ENCODE measurements at regions not wholly inside any gene's neighbourhood (a gene's known extent, or its start where the extent isn't known, plus 50 kb on each side); places are given as distances from the start of the nearest gene placed in this dataset.
"Not testable (repeated sequence)": the region's sequence is repeated elsewhere in the genome, so short reads cannot be mapped to it uniquely, and the experiment has no call there.

- no peak for TF ChIP-seq CTCF (IDR thresholded peaks at IDR 0.05)
- no peak overlapping the region for H3K27ac Mint-ChIP-seq (ENCODE audit: unreplicated experiment)
- peaks cover 41% of the 10 kb centered on the region for H3K27me3 Mint-ChIP-seq (ENCODE audit: unreplicated experiment)
- H3K36me3 Mint-ChIP-seq (ENCODE audit: unreplicated experiment), result no peaks in the 10 kb centered on the region
- H3K4me1 Mint-ChIP-seq (ENCODE audit: unreplicated experiment), result peaks cover 2% of the 10 kb centered on the region
- DNase-seq (ENCODE audit: extremely low spot score, unreplicated experiment), result no peak
- no peak overlapping the region for H3K4me3 Mint-ChIP-seq (ENCODE audit: unreplicated experiment)
- peaks cover 3% of the 10 kb centered on the region for H3K9me3 Mint-ChIP-seq (ENCODE audit: unreplicated experiment)
These were observed 120.2 kb upstream of the RAB18 start for GRCh38 chr10:27383595-27384542.

- Mint-ChIP-seq H3K4me3 (ENCODE audit: unreplicated experiment) (no peak overlapping the region), H3K27ac (ENCODE audit: unreplicated experiment) (no peak overlapping the region), H3K27me3 (ENCODE audit: unreplicated experiment) (peaks cover 40% of the 10 kb centered on the region), H3K4me1 (ENCODE audit: unreplicated experiment) (peaks cover 2% of the 10 kb centered on the region), H3K36me3 (ENCODE audit: unreplicated experiment) (no peaks in the 10 kb centered on the region), H3K9me3 (ENCODE audit: unreplicated experiment) (peaks cover 3% of the 10 kb centered on the region)
- DNase-seq (ENCODE audit: extremely low spot score, unreplicated experiment), result no peak
- no peak for TF ChIP-seq CTCF (IDR thresholded peaks at IDR 0.05)
These were observed 121.9 kb upstream of the RAB18 start for GRCh38 chr10:27382176-27382575.

- Mint-ChIP-seq H3K27me3 (ENCODE audit: unreplicated experiment) (peaks cover 45% of the 10 kb centered on the region), H3K36me3 (ENCODE audit: unreplicated experiment) (no peaks in the 10 kb centered on the region), H3K9me3 (ENCODE audit: unreplicated experiment) (peaks cover 3% of the 10 kb centered on the region), H3K4me3 (ENCODE audit: unreplicated experiment) (no peak overlapping the region), H3K4me1 (ENCODE audit: unreplicated experiment) (peaks cover 2% of the 10 kb centered on the region), H3K27ac (ENCODE audit: unreplicated experiment) (no peak overlapping the region)
- DNase-seq (ENCODE audit: extremely low spot score, unreplicated experiment), result no peak
- no peak for TF ChIP-seq CTCF (IDR thresholded peaks at IDR 0.05)
These were observed 123.2 kb upstream of the RAB18 start for GRCh38 chr10:27380929-27381358.

- not testable (repeated sequence) for H3K4me1 Mint-ChIP-seq (ENCODE audit: unreplicated experiment); DNase-seq (ENCODE audit: extremely low spot score, unreplicated experiment); H3K27ac Mint-ChIP-seq (ENCODE audit: unreplicated experiment); H3K9me3 Mint-ChIP-seq (ENCODE audit: unreplicated experiment); H3K4me3 Mint-ChIP-seq (ENCODE audit: unreplicated experiment); H3K36me3 Mint-ChIP-seq (ENCODE audit: unreplicated experiment)
- H3K27me3 Mint-ChIP-seq (ENCODE audit: unreplicated experiment), result peaks cover 46% of the 10 kb centered on the region
These were observed 125.1 kb upstream of the RAB18 start for GRCh38 chr10:27379041-27379440.

GRCh38 chr10:27373566-27374160, 130.4 kb upstream of the RAB18 start:
- TF ChIP-seq CTCF (IDR thresholded peaks at IDR 0.05), result no peak
- no peaks in the 10 kb centered on the region for H3K9me3 Mint-ChIP-seq (ENCODE audit: unreplicated experiment)
- H3K27me3 Mint-ChIP-seq (ENCODE audit: unreplicated experiment), result peaks cover 44% of the 10 kb centered on the region
- H3K36me3 Mint-ChIP-seq (ENCODE audit: unreplicated experiment), result no peaks in the 10 kb centered on the region
- no peak for DNase-seq (ENCODE audit: extremely low spot score, unreplicated experiment)
- no peaks in the 10 kb centered on the region for H3K4me1 Mint-ChIP-seq (ENCODE audit: unreplicated experiment)
- no peak overlapping the region for H3K4me3 Mint-ChIP-seq (ENCODE audit: unreplicated experiment)
- no peak overlapping the region for H3K27ac Mint-ChIP-seq (ENCODE audit: unreplicated experiment)

Data from osteocyte (in vitro differentiated cells).